ENCODE measurements at regions not wholly inside any gene's neighbourhood (a gene's known extent, or its start where the extent isn't known, plus 50 kb on each side); places are given as distances from the start of the nearest gene placed in this dataset.

DNA sequence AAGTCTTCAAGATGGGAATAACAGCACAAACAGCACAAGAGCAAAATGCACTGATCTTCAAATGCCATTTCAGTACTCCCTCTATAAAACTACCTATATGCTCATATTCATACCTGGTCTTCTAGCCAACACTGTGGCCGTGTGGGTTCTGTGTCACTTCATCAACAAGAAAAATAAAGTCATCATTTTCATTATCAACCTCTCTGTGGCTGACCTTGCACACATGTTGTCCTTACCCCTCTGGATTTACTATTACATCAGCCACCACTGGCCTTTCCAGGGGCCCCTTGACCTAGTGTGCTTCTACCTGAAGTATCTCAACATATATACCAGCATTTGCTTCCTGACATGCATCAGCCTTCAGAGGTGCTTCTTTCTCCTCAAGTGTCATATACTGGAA is 59.6 kb upstream of the GPR174 start:
- no peaks in the 10 kb centered on the region for H4K20me1 ChIP-seq (ENCODE audit: insufficient read depth)
- no peak overlapping the region for H3K4me3 ChIP-seq
- H3K4me2 ChIP-seq (ENCODE audit: unreplicated experiment): no peak overlapping the region
- H3F3A ChIP-seq (ENCODE audit: insufficient read depth): no peaks in the 10 kb centered on the region
- in situ Hi-C loops (cut with MboI): no loop called here
- 42 to 44% methylated on average over 1 of the region's 1 CpG for WGBS, 2 experiments (ENCODE audit: low coverage in 1 of 2, low lambda C conversion rate in 2 of 2, missing lambda C conversion rate in 2 of 2)
- H2AFZ ChIP-seq: no peak overlapping the region
- no peaks in the 10 kb centered on the region for H3K79me2 ChIP-seq (ENCODE audit: insufficient read depth)
- no peaks in the 10 kb centered on the region for H3K4me1 ChIP-seq (ENCODE audit: insufficient read depth)
- no peak overlapping the region for H3K9ac ChIP-seq
- no peak for TF ChIP-seq EZH2phosphoT487 (IDR thresholded peaks at IDR 0.05; ENCODE audit: insufficient read depth, low read depth)
- H3K36me3 ChIP-seq (ENCODE audit: low read depth): no peaks in the 10 kb centered on the region
- H3K27me3 ChIP-seq (replicated peaks; ENCODE audit: insufficient read depth): no peaks in the 10 kb centered on the region
- H3K9me3 ChIP-seq (ENCODE audit: low read depth): no peaks in the 10 kb centered on the region
- no peak for DNase-seq
- H3K9me2 ChIP-seq (ENCODE audit: insufficient read depth): no peaks in the 10 kb centered on the region
- H3K27ac ChIP-seq: no peak overlapping the region

GRCh38 chrX:79089896-79090584 is 54.4 kb upstream of the GPR174 start:
- DNase-seq: no peak

GRCh38 chrX:79094075-79094832 is 50.2 kb upstream of the GPR174 start:
- H3K9me2 ChIP-seq (ENCODE audit: insufficient read depth): no peaks in the 10 kb centered on the region
- no peak for TF ChIP-seq EZH2 (IDR thresholded peaks at IDR 0.05; ENCODE audit: insufficient read depth, poor library complexity, severe bottlenecking)
- TF ChIP-seq EZH2phosphoT487 (IDR thresholded peaks at IDR 0.05; ENCODE audit: insufficient read depth, low read depth): no peak
- H4K20me1 ChIP-seq (ENCODE audit: insufficient read depth): no peaks in the 10 kb centered on the region
- 52 to 55% methylated on average over 4 of the region's 4 CpGs for WGBS, 2 experiments (ENCODE audit: low coverage in 1 of 2, low lambda C conversion rate in 2 of 2, missing lambda C conversion rate in 2 of 2)
- no peak overlapping the region for H3K27ac ChIP-seq
- no peaks in the 10 kb centered on the region for H3F3A ChIP-seq (ENCODE audit: insufficient read depth)
- H3K36me3 ChIP-seq (ENCODE audit: low read depth): no peaks in the 10 kb centered on the region
- no peaks in the 10 kb centered on the region for H3K4me1 ChIP-seq (ENCODE audit: insufficient read depth)
- in situ Hi-C loops (cut with MboI): no loop called here
- H2AFZ ChIP-seq: no peak overlapping the region
- no peaks in the 10 kb centered on the region for H3K27me3 ChIP-seq (replicated peaks; ENCODE audit: insufficient read depth)
- no peak overlapping the region for H3K4me2 ChIP-seq (ENCODE audit: unreplicated experiment)
- no peak for DNase-seq
- H3K79me2 ChIP-seq (ENCODE audit: insufficient read depth): no peaks in the 10 kb centered on the region
- no peak overlapping the region for H3K9ac ChIP-seq
- H3K9me3 ChIP-seq (ENCODE audit: low read depth): no peaks in the 10 kb centered on the region
- H3K4me3 ChIP-seq: no peak overlapping the region

More at GRCh38 chrX:79089896-79090584, 54.4 kb upstream of the GPR174 start:
- Histone ChIP-seq H3K9me3 (ENCODE audit: low read depth) (no peaks in the 10 kb centered on the region), H4K20me1 (ENCODE audit: insufficient read depth) (no peaks in the 10 kb centered on the region), H3K4me3 (no peak overlapping the region), H3K4me1 (ENCODE audit: insufficient read depth) (no peaks in the 10 kb centered on the region), H3K27ac (no peak overlapping the region), H3K9ac (no peak overlapping the region), H3K36me3 (ENCODE audit: low read depth) (no peaks in the 10 kb centered on the region), H2AFZ (no peak overlapping the region), H3K27me3 (replicated peaks; ENCODE audit: insufficient read depth) (no peaks in the 10 kb centered on the region), H3F3A (ENCODE audit: insufficient read depth) (no peaks in the 10 kb centered on the region), H3K4me2 (ENCODE audit: unreplicated experiment) (no peak overlapping the region), H3K79me2 (ENCODE audit: insufficient read depth) (no peaks in the 10 kb centered on the region), H3K9me2 (ENCODE audit: insufficient read depth) (no peaks in the 10 kb centered on the region)
- in situ Hi-C loops (cut with MboI): no loop called here
- TF ChIP-seq EZH2phosphoT487 (IDR thresholded peaks at IDR 0.05; ENCODE audit: insufficient read depth, low read depth) (no peak), EZH2 (IDR thresholded peaks at IDR 0.05; ENCODE audit: insufficient read depth, poor library complexity, severe bottlenecking) (no peak)

Measured in GM23248 (cell line).